ENCODE measurements at regions not wholly inside any gene's neighbourhood (a gene's known extent, or its start where the extent isn't known, plus 50 kb on each side); places are given as distances from the start of the nearest gene placed in this dataset.
A peak's percentile ranks its signal among the peaks of the same experiment; 100 is the strongest.

DNA sequence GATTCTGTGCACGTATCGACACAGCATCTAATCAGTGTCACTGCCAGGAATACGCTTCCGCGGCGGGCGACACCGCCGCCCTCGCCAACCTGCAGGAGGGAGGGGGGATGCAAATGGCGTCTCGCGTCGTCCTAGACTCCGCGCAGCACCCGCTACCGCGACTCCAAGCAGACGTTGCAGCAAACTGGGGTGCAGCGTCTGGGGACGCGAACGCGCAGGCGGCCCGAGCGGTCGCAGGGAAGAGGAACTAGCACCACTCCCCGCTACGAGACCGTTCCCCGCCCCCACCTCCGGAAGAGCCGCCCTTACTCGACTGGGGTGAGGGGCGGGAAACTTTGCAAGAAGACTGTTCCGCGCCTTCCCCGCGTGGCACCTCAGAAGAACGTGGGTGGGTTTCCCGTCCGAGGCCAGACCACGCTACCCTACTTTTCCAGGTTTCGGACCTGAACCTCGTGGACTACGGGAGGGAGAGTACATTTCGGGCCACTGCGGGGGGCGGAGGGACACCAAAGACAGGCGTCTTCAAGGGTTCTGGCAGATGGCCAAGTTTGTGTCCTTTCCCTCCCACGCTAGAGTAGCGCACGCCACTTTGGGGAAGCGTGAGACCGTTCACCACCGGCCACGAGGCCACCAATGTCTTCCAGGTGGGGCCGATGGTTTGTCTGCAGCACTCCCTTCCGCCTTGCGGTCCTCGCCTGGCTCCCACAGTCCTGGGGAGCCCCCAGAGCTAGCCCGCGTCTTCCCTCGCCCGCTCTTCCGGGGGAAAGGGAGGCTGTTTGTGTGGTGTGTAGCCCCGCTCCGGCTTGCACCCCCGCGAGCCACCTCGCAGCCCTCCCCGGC is 78.0 kb upstream of the BCOR start (continued):
- TF ChIP-seq POGK (CRISPR knock-in tag; conservative IDR thresholded peaks at IDR 0.05) (peak; percentile 57), SAFB2 (CRISPR knock-in tag; IDR thresholded peaks at IDR 0.05; ENCODE audit: borderline replicate concordance, low read depth) (no peak), REL (CRISPR knock-in tag; conservative IDR thresholded peaks at IDR 0.05) (0 out of 2 replicates have a peak, but pooled peaks have one; percentile 56), IRF2 (CRISPR knock-in tag; IDR thresholded peaks at IDR 0.05) (peak; percentile 10; the same call in 1 of the 2 replicates), PCBP1 (IDR thresholded peaks at IDR 0.05; ENCODE audit: borderline replicate concordance, low read depth, low read length) (0 out of 2 replicates have a peak, but pooled peaks have one; percentile 5), ZNF780A (CRISPR knock-in tag; IDR thresholded peaks at IDR 0.05) (peak; percentile 2; the same call in 1 of the 2 replicates), RNF2 (conservative IDR thresholded peaks at IDR 0.05; ENCODE audit: low read depth) (no peak), ZNF160 (CRISPR knock-in tag; IDR thresholded peaks at IDR 0.05) (no peak), GABPA (IDR thresholded peaks at IDR 0.05; ENCODE audit: low read depth, low read length) (no peak), GABPA (CRISPR knock-in tag; IDR thresholded peaks at IDR 0.05; ENCODE audit: low read depth) (peak; percentile 52), NFE2L2 (IDR thresholded peaks at IDR 0.05; ENCODE audit: low read length) (no peak), HDAC1 (CRISPR knock-in tag; IDR thresholded peaks at IDR 0.05) (peak; percentile 30), E2F1 (CRISPR knock-in tag; IDR thresholded peaks at IDR 0.05) (peak; percentile 48; the same call in 1 of the 2 replicates), TMF1 (CRISPR knock-in tag; IDR thresholded peaks at IDR 0.05; ENCODE audit: low read depth) (no peak)
- TF ChIP-seq, protein P1, sequence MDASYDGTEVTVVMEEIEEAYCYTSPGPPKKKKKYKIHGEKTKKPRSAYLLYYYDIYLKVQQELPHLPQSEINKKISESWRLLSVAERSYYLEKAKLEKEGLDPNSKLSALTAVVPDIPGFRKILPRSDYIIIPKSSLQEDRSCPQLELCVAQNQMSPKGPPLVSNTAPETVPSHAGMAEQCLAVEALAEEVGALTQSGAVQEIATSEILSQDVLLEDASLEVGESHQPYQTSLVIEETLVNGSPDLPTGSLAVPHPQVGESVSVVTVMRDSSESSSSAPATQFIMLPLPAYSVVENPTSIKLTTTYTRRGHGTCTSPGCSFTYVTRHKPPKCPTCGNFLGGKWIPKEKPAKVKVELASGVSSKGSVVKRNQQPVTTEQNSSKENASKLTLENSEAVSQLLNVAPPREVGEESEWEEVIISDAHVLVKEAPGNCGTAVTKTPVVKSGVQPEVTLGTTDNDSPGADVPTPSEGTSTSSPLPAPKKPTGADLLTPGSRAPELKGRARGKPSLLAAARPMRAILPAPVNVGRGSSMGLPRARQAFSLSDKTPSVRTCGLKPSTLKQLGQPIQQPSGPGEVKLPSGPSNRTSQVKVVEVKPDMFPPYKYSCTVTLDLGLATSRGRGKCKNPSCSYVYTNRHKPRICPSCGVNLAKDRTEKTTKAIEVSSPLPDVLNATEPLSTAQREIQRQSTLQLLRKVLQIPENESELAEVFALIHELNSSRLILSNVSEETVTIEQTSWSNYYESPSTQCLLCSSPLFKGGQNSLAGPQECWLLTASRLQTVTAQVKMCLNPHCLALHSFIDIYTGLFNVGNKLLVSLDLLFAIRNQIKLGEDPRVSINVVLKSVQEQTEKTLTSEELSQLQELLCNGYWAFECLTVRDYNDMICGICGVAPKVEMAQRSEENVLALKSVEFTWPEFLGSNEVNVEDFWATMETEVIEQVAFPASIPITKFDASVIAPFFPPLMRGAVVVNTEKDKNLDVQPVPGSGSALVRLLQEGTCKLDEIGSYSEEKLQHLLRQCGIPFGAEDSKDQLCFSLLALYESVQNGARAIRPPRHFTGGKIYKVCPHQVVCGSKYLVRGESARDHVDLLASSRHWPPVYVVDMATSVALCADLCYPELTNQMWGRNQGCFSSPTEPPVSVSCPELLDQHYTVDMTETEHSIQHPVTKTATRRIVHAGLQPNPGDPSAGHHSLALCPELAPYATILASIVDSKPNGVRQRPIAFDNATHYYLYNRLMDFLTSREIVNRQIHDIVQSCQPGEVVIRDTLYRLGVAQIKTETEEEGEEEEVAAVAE (CRISPR knock-in tag; IDR thresholded peaks at IDR 0.05; ENCODE audit: borderline replicate concordance): no peak
- TF ChIP-seq, protein P2, sequence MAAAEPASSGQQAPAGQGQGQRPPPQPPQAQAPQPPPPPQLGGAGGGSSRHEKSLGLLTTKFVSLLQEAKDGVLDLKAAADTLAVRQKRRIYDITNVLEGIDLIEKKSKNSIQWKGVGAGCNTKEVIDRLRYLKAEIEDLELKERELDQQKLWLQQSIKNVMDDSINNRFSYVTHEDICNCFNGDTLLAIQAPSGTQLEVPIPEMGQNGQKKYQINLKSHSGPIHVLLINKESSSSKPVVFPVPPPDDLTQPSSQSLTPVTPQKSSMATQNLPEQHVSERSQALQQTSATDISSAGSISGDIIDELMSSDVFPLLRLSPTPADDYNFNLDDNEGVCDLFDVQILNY (CRISPR knock-in tag; conservative IDR thresholded peaks at IDR 0.05): 0 out of 2 replicates have a peak, but pooled peaks have one; percentile 21
- TF ChIP-seq, protein P3, sequence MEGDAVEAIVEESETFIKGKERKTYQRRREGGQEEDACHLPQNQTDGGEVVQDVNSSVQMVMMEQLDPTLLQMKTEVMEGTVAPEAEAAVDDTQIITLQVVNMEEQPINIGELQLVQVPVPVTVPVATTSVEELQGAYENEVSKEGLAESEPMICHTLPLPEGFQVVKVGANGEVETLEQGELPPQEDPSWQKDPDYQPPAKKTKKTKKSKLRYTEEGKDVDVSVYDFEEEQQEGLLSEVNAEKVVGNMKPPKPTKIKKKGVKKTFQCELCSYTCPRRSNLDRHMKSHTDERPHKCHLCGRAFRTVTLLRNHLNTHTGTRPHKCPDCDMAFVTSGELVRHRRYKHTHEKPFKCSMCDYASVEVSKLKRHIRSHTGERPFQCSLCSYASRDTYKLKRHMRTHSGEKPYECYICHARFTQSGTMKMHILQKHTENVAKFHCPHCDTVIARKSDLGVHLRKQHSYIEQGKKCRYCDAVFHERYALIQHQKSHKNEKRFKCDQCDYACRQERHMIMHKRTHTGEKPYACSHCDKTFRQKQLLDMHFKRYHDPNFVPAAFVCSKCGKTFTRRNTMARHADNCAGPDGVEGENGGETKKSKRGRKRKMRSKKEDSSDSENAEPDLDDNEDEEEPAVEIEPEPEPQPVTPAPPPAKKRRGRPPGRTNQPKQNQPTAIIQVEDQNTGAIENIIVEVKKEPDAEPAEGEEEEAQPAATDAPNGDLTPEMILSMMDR (CRISPR knock-in tag; IDR thresholded peaks at IDR 0.05): 0 out of 2 replicates have a peak, but pooled peaks have one; percentile 5

Data from HepG2 (cell line).